HS-27A (cell line): ENCODE measurements at regions not wholly inside any gene's neighbourhood (a gene's known extent, or its start where the extent isn't known, plus 50 kb on each side); places are given as distances from the start of the nearest gene placed in this dataset.

Experiments
- DNase-seq: peaks from one replicate; pipeline ENCODE4 v3.0.0-alpha.2; 2012; ENCODE audit warnings: low read depth, missing footprints

- DNase-seq: no peak
These were observed 502.5 kb downstream of the VRK1 start for GRCh38 chr14:97299661-97300060.

- DNase-seq: no peak
These were observed 504.9 kb downstream of the VRK1 start for GRCh38 chr14:97301931-97302559.

- no peak for DNase-seq
These were observed 509.1 kb downstream of the VRK1 start for GRCh38 chr14:97306133-97306759.

- no peak for DNase-seq
These were observed 509.6 kb downstream of the VRK1 start for GRCh38 chr14:97306760-97307246.

GRCh38 chr14:97311411-97311810 is 514.2 kb downstream of the VRK1 start:
- no peak for DNase-seq

GRCh38 chr14:97312910-97313309 is 515.7 kb downstream of the VRK1 start:
- DNase-seq: no peak

GRCh38 chr14:97315790-97316189 is 518.6 kb downstream of the VRK1 start:
- DNase-seq: no peak

- DNase-seq: no peak
These were observed 521.2 kb downstream of the VRK1 start for GRCh38 chr14:97318380-97318779.

- DNase-seq: no peak
These were observed 522.5 kb downstream of the VRK1 start for GRCh38 chr14:97319691-97320090.

GRCh38 chr14:97328743-97329142 is 531.6 kb downstream of the VRK1 start:
- DNase-seq: no peak

- no peak for DNase-seq
These were observed 532.5 kb downstream of the VRK1 start for GRCh38 chr14:97329701-97330100.

- no peak for DNase-seq
These were observed 533.9 kb downstream of the VRK1 start for GRCh38 chr14:97331058-97331457.

GRCh38 chr14:97331526-97331925 is 534.3 kb downstream of the VRK1 start:
- no peak for DNase-seq

- no peak for DNase-seq
These were observed 539.0 kb downstream of the VRK1 start for GRCh38 chr14:97336179-97336578.

- DNase-seq: no peak
These were observed 539.6 kb downstream of the VRK1 start for GRCh38 chr14:97336816-97337215.

- DNase-seq: no peak
These were observed 540.1 kb downstream of the VRK1 start for GRCh38 chr14:97337267-97337666.

GRCh38 chr14:97337670-97338069 is 540.5 kb downstream of the VRK1 start:
- DNase-seq: no peak

- no peak for DNase-seq
These were observed 547.5 kb downstream of the VRK1 start for GRCh38 chr14:97344666-97345065.

GRCh38 chr14:97346675-97347074 is 549.5 kb downstream of the VRK1 start:
- no peak for DNase-seq

GRCh38 chr14:97349463-97349862 is 552.3 kb downstream of the VRK1 start:
- DNase-seq: no peak

GRCh38 chr14:97349946-97350345 is 552.8 kb downstream of the VRK1 start:
- no peak for DNase-seq

GRCh38 chr14:97350415-97350814 is 553.2 kb downstream of the VRK1 start:
- DNase-seq: no peak

- no peak for DNase-seq
These were observed 553.9 kb downstream of the VRK1 start for GRCh38 chr14:97350894-97351731.
